ENCODE measurements at regions not wholly inside any gene's neighbourhood (a gene's known extent, or its start where the extent isn't known, plus 50 kb on each side); places are given as distances from the start of the nearest gene placed in this dataset.

DNA sequence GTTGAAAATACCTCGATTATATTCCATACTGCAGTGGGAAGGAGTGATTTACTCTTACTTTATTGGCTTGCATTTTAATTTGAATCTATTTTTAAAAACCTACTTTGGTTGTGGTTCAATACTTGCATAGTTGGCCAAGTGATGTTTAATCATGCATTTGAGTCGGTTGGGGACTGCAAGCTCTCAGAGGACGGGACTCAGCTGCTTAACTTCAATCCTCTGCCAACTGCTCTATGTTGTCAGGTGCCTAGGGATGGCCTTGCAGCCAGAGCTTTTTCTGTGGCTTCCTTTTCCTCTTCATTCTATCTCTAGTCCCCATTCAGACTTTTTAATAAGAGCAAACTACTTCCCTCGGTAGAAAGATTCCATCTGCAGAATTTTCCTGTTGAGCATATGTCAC is 53.4 kb upstream of the KRR1 start:
- DNase-seq (ENCODE audit: low read depth): no peak

DNA sequence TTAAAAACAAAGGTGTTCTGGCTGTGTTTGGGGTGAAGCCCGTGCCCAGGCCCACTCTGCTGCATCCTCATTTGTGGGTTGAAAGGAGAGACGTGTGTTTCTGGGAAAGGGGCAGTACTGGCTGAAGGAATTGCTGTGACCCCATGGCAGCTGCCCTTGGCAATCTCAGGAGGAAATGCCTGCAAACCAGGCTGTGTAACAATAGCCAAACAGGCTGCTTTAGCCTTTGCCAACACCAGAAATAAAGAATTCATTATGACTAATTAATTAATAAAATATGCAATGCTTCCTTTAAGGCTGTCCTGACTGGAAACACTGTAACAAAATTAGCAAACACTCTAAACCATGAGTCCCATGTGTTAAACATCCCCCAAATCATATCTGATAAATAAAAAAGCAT is 53.0 kb upstream of the KRR1 start:
- DNase-seq (ENCODE audit: low read depth): peak; percentile 70

- DNase-seq (ENCODE audit: low read depth): no peak
Observed at GRCh38 chr12:75563351-75563750, 51.9 kb upstream of the KRR1 start.

DNA sequence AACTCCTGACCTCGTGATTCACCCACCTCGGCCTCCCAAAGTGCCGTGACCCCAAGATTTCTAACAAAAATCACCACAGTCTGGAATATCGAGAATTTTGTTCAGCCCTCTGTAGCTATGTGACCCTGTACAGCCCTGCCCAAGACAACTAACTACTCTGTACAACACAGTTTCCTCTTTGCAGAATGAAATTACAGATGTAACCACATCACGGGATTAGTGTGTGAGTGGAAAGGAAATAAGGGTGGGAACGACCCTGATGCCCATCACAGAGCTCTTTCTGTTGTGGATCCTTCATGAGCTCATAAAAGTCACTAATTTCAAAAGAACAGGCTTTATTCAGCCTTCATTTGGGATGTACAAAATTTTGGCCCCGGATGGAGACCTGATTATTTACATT is 50.5 kb upstream of the KRR1 start:
- DNase-seq (ENCODE audit: low read depth): no peak

All from renal cortical epithelial cell (primary cell).